Mesendoderm (in vitro differentiated cells): ENCODE measurements at regions not wholly inside any gene's neighbourhood (a gene's known extent, or its start where the extent isn't known, plus 50 kb on each side); places are given as distances from the start of the nearest gene placed in this dataset.
A peak's percentile ranks its signal among the peaks of the same experiment; 100 is the strongest.

Experiments used
- DNase-seq: peaks from one replicate; pipeline ENCODE4 v3.0.0; 2013
- H2AK5ac ChIP-seq: 2 replicates; pipeline ENCODE4 v1.6.1; 2013; ENCODE audit warnings: low read length, inconsistent platforms
- H2BK120ac ChIP-seq: 2 replicates; pipeline ENCODE4 v1.6.1; 2013; ENCODE audit warnings: low read depth, mild to moderate bottlenecking, low read length, moderate library complexity, mixed read lengths
- H2BK15ac ChIP-seq: replicated peaks from 2 replicates; pipeline ENCODE4 v1.6.1; 2013; ENCODE audit warnings: low read depth, mild to moderate bottlenecking, moderate library complexity
- H2BK5ac ChIP-seq: 2 replicates; pipeline ENCODE4 v1.6.1; 2013; ENCODE audit warnings: low read length, inconsistent platforms
- H3K18ac ChIP-seq: 2 replicates; pipeline ENCODE4 v1.6.1; 2013; ENCODE audit warnings: mild to moderate bottlenecking, low read length, mixed read lengths
- H3K23ac ChIP-seq: one replicate; pipeline ENCODE4 v1.6.1; 2013; ENCODE audit warnings: low read length
- H3K27ac ChIP-seq: 2 replicates; pipeline ENCODE4 v1.5.1; 2013; ENCODE audit warnings: low read depth, mild to moderate bottlenecking, inconsistent platforms, low read length, moderate library complexity
- H3K27me3 ChIP-seq: 2 replicates; pipeline ENCODE4 v1.6.1; 2013; ENCODE audit warnings: low read length, control low read depth, mild to moderate bottlenecking, inconsistent platforms; ENCODE audit not compliant: insufficient read depth, poor library complexity
- H3K36me3 ChIP-seq: 2 replicates; pipeline ENCODE4 v1.6.1; 2013; ENCODE audit warnings: low read length, inconsistent platforms; ENCODE audit not compliant: control insufficient read depth, insufficient read depth
- H3K4ac ChIP-seq: one replicate; pipeline ENCODE4 v1.6.1; 2013; ENCODE audit warnings: low read depth, mild to moderate bottlenecking, low read length, moderate library complexity
- H3K4me1 ChIP-seq: 2 replicates; pipeline ENCODE4 v1.6.1; 2013; ENCODE audit warnings: low read depth, low read length, inconsistent platforms; ENCODE audit not compliant: control insufficient read depth
- H3K4me2 ChIP-seq: 2 replicates; pipeline ENCODE4 v1.6.1; 2013; ENCODE audit warnings: low read length
- H3K4me3 ChIP-seq: 2 replicates; pipeline ENCODE4 v1.5.1; 2013; ENCODE audit warnings: mild to moderate bottlenecking, low read length
- H3K56ac ChIP-seq: one replicate; pipeline ENCODE4 v1.6.1; 2013; ENCODE audit warnings: low read length
- H3K79me1 ChIP-seq: 2 replicates; pipeline ENCODE4 v1.6.1; 2013; ENCODE audit warnings: low read length, inconsistent platforms
- H3K79me2 ChIP-seq: 2 replicates; pipeline ENCODE4 v1.6.1; 2013; ENCODE audit warnings: mild to moderate bottlenecking, low read length; ENCODE audit not compliant: control insufficient read depth, insufficient read depth
- H3K9ac ChIP-seq: 2 replicates; pipeline ENCODE4 v1.6.1; 2013; ENCODE audit warnings: low read length, inconsistent platforms
- H4K5ac ChIP-seq: one replicate; pipeline ENCODE4 v1.6.1; 2013; ENCODE audit warnings: low read length
- H4K8ac ChIP-seq: one replicate; pipeline ENCODE4 v1.6.1; 2013; ENCODE audit warnings: low read depth, mild to moderate bottlenecking, control low read depth, low read length, moderate library complexity
- WGBS: extraction: QIAGEN DNeasy Blood & Tissue Kit; methylation state at CpG from one replicate; pipeline ENCODE4 v1.1.7; 2013; ENCODE audit warnings: low lambda C conversion rate, missing lambda C conversion rate; ENCODE audit not compliant: insufficient coverage; ENCODE audit errors: extremely low coverage; 5-methylcytosine and 5-hydroxymethylcytosine counted together

DNA sequence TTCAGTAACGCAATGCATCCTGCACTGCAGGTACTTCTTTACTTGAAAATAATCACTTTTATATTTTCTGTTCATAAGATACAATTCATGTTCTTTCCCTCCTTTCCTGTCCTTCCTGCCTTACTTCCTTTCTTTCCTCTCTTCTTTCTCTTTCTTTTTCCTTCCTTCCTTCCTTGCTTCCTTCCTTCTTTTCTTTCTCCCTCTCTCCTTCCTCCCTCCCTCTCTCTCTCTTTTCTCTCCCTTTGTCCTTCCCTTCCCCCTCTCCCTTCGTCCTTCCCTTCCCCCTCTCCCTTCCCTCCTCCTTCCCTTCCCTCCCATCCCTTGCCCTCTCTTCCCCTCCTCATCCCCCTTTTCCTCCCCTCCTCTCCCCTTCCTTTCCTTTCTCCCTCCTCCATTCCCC is 227.8 kb upstream of the KLF6 start:
- WGBS: no CpG with 5 or more reads among the region's 2 CpGs
- Histone ChIP-seq H3K4me3 (no peak overlapping the region), H3K79me2 (no peaks in the 10 kb centered on the region), H2BK15ac (no peak overlapping the region), H2BK120ac (no peak overlapping the region), H3K18ac (no peak overlapping the region), H3K27me3 (no peaks in the 10 kb centered on the region), H3K4ac (no peak overlapping the region), H3K4me1 (peaks cover 7% of the 10 kb centered on the region), H3K36me3 (no peaks in the 10 kb centered on the region), H4K8ac (no peak overlapping the region), H3K23ac (no peak overlapping the region), H3K56ac (no peak overlapping the region), H3K4me2 (no peak overlapping the region), H3K9ac (no peak overlapping the region), H4K5ac (no peak overlapping the region), H2AK5ac (no peak overlapping the region), H3K27ac (no peak overlapping the region), H2BK5ac (no peak overlapping the region), H3K79me1 (no peaks in the 10 kb centered on the region)
- DNase-seq: no peak

DNA sequence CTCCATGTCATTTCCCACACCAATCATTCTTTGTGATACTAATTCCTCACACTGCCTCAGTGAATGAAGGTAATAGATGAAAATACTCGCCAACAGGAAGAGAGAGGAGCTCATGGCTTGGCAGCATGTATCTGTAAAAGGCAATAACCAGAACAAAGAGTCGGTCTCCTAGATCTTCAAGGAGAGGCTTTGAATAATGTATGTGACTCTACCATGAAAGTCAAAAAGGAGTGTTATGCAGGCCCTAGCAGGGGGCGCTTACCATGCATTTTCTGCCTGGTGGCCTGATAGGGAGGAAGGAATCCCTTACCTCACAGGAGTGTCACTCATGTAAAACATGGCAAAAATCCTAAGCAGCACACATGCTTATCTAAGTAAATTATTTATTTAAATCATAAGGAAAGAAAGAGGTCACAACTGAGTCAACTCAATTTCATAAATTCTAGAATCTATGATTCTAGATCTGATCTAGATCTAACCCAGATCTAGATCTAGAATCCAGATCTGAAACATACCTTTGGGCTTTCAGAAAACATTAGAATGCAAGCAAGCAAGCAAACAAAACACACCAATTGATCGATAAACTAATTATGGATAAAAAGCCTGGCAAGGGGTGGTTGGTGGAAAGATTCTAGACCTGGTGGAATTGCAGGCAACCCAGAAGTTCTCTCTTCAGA is 226.3 kb upstream of the KLF6 start:
- Histone ChIP-seq H4K5ac (no peak overlapping the region), H3K56ac (no peak overlapping the region), H3K23ac (no peak overlapping the region), H2BK5ac (no peak overlapping the region), H3K79me2 (no peaks in the 10 kb centered on the region), H2BK120ac (peak overlapping the region; percentile 62), H4K8ac (no peak overlapping the region), H3K4ac (no peak overlapping the region), H3K4me1 (peaks cover 13% of the 10 kb centered on the region), H3K79me1 (no peaks in the 10 kb centered on the region), H3K9ac (no peak overlapping the region), H3K4me2 (no peak overlapping the region), H3K36me3 (no peaks in the 10 kb centered on the region), H3K27ac (no peak overlapping the region), H3K18ac (peak overlapping the region; percentile 54), H3K4me3 (no peak overlapping the region), H2BK15ac (peak overlapping the region; percentile 76), H2AK5ac (no peak overlapping the region), H3K27me3 (no peaks in the 10 kb centered on the region)
- WGBS: no CpG with 5 or more reads among the region's 4 CpGs
- DNase-seq: peak; percentile 54

DNA sequence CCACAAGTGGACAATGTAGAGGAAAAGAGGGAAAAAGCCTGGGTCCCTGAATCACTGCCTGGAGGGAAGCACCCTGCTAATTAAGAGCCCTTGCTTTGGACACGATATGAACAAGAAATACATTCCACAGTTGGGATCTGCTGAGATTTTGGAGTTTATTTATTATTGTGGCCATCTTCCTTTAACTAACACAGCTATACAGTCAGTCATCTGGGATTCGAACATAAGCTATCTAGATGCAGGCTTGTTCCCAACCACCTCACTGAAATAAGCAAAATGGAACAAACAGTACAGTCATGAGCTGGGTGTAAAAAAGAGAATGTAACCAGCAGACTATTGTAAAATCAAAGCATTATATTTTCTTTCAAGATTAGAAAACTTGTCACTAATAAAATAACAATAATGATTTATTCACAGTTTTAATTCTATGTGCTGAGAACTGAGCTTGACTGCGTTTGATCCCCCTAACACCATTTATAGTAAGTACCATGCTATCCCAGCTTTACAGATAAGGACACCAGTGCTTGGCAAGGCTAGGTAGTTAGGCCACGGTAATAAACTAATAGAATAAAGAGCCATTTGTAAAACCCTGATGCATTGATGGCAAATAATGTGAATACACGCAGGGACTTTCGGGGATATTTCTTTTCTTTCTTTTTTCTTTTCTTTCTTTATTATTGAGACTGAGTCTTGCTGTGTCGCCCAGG is 223.8 kb upstream of the KLF6 start:
- H3K27ac ChIP-seq: no peak overlapping the region
- peaks cover 13% of the 10 kb centered on the region for H3K4me1 ChIP-seq
- no peak overlapping the region for H3K23ac ChIP-seq
- no peak overlapping the region for H3K56ac ChIP-seq
- peak overlapping the region; percentile 82 for H2BK5ac ChIP-seq
- no peak overlapping the region for H3K4me2 ChIP-seq
- no peaks in the 10 kb centered on the region for H3K79me1 ChIP-seq
- no peaks in the 10 kb centered on the region for H3K79me2 ChIP-seq
- H2BK120ac ChIP-seq: peak overlapping the region; percentile 64
- WGBS: no CpG with 5 or more reads among the region's 7 CpGs
- peak overlapping the region; percentile 40 for H3K18ac ChIP-seq
- H4K8ac ChIP-seq: no peak overlapping the region
- H3K4me3 ChIP-seq: no peak overlapping the region
- H3K27me3 ChIP-seq: no peaks in the 10 kb centered on the region
- H4K5ac ChIP-seq: no peak overlapping the region
- no peaks in the 10 kb centered on the region for H3K36me3 ChIP-seq
- peak overlapping the region; percentile 73 for H3K4ac ChIP-seq
- no peak overlapping the region for H2BK15ac ChIP-seq
- peak overlapping the region; percentile 93 for H2AK5ac ChIP-seq
- no peak for DNase-seq
- H3K9ac ChIP-seq: no peak overlapping the region

DNA sequence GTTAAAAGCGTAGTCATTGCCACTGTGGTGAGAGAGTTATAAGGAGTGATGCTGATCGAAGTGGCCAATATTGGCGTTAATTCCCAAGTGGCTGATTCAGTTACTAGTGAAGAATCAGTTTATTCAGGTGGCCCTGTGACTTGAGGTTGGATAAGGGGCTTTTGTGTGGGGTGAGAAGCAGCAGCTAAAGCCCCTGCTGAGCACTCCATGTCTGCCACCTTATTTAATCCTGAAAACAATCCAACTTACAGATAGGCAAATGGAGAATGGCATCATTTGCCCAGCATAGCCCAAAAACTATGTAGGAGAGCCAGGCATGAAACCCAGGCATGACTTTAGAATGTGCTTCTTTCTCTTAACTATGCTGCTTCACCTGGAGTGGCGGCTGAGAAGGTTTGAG is 222.8 kb upstream of the KLF6 start:
- WGBS: no CpG with 5 or more reads among the region's 4 CpGs
- Histone ChIP-seq H3K79me2 (no peaks in the 10 kb centered on the region), H3K27me3 (no peaks in the 10 kb centered on the region), H4K8ac (no peak overlapping the region), H3K23ac (no peak overlapping the region), H4K5ac (no peak overlapping the region), H2BK15ac (no peak overlapping the region), H3K27ac (peak overlapping the region; percentile 45), H3K36me3 (no peaks in the 10 kb centered on the region), H3K18ac (peak overlapping the region; percentile 40), H2AK5ac (no peak overlapping the region), H3K56ac (peak overlapping the region; percentile 70), H3K79me1 (no peaks in the 10 kb centered on the region), H2BK120ac (no peak overlapping the region), H3K9ac (no peak overlapping the region), H2BK5ac (no peak overlapping the region), H3K4me2 (no peak overlapping the region), H3K4ac (no peak overlapping the region), H3K4me1 (peaks cover 13% of the 10 kb centered on the region), H3K4me3 (no peak overlapping the region)
- peak; percentile 88 for DNase-seq

DNA sequence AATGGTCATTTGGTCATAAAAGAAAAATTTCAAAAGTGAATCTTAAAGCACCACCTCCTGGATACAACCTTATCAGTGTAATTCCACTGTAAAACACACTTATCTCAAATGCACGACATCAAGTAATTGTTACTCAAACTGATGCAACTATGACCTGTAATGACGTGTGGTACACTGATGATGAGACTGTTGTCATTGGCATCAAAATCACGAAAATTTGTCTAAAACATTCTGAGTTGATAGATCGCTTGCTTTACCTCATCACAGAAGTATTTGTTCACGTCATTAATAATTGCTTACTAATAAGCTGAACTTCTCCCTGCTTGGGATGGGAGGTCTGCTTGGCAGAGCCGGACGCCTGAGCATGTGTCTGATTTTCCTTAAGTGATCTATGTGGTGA is 221.8 kb upstream of the KLF6 start:
- peak overlapping the region; percentile 70 for H3K56ac ChIP-seq
- peak overlapping the region; percentile 45 for H3K27ac ChIP-seq
- H3K9ac ChIP-seq: no peak overlapping the region
- no peak overlapping the region for H3K4me3 ChIP-seq
- no peaks in the 10 kb centered on the region for H3K79me1 ChIP-seq
- peak overlapping the region; percentile 39 for H3K18ac ChIP-seq
- no CpG with 5 or more reads among the region's 7 CpGs for WGBS
- DNase-seq: no peak
- no peak overlapping the region for H4K5ac ChIP-seq
- H2BK15ac ChIP-seq: peak overlapping the region; percentile 57
- H2BK120ac ChIP-seq: peak overlapping the region; percentile 98
- H3K4me2 ChIP-seq: no peak overlapping the region
- no peak overlapping the region for H3K23ac ChIP-seq
- peak overlapping the region; percentile 88 for H2BK5ac ChIP-seq
- no peaks in the 10 kb centered on the region for H3K27me3 ChIP-seq
- H3K79me2 ChIP-seq: no peaks in the 10 kb centered on the region
- peaks cover 13% of the 10 kb centered on the region for H3K4me1 ChIP-seq
- no peak overlapping the region for H3K4ac ChIP-seq
- H4K8ac ChIP-seq: no peak overlapping the region
- peak overlapping the region; percentile 38 for H2AK5ac ChIP-seq
- H3K36me3 ChIP-seq: no peaks in the 10 kb centered on the region
